ENCODE measurements at regions not wholly inside any gene's neighbourhood (a gene's known extent, or its start where the extent isn't known, plus 50 kb on each side); places are given as distances from the start of the nearest gene placed in this dataset.
"Not testable (repeated sequence)": the region's sequence is repeated elsewhere in the genome, so short reads cannot be mapped to it uniquely, and the experiment has no call there.

- no peaks in the 10 kb centered on the region for H3K4me1 Mint-ChIP-seq (ENCODE audit: low read depth)
- no peak overlapping the region for H3K4me3 Mint-ChIP-seq
- intact Hi-C loops (cut with micrococcal nuclease) = no loop called here
- no peaks in the 10 kb centered on the region for H3K36me3 Mint-ChIP-seq (ENCODE audit: low read depth)
- H3K9me3 Mint-ChIP-seq = peaks cover 7% of the 10 kb centered on the region
- H3K27ac Mint-ChIP-seq = no peak overlapping the region
- H3K27me3 Mint-ChIP-seq (ENCODE audit: insufficient read depth) = no peaks in the 10 kb centered on the region
- DNase-seq (ENCODE audit: low spot score) = no peak
These were observed 127.0 kb upstream of the MEOX2 start for GRCh38 chr7:15813448-15813847.

- H3K4me1 Mint-ChIP-seq (ENCODE audit: low read depth); DNase-seq (ENCODE audit: low spot score); intact Hi-C loops (cut with micrococcal nuclease); H3K27ac Mint-ChIP-seq; H3K36me3 Mint-ChIP-seq (ENCODE audit: low read depth); H3K4me3 Mint-ChIP-seq; H3K27me3 Mint-ChIP-seq (ENCODE audit: insufficient read depth): not testable (repeated sequence)
- peaks cover 11% of the 10 kb centered on the region for H3K9me3 Mint-ChIP-seq
These were observed 123.9 kb upstream of the MEOX2 start for GRCh38 chr7:15810383-15810782.

GRCh38 chr7:15809936-15810335 is 123.5 kb upstream of the MEOX2 start:
- H3K27me3 Mint-ChIP-seq (ENCODE audit: insufficient read depth); H3K4me3 Mint-ChIP-seq; H3K27ac Mint-ChIP-seq; H3K4me1 Mint-ChIP-seq (ENCODE audit: low read depth); intact Hi-C loops (cut with micrococcal nuclease); H3K36me3 Mint-ChIP-seq (ENCODE audit: low read depth); DNase-seq (ENCODE audit: low spot score): not testable (repeated sequence)
- peaks cover 11% of the 10 kb centered on the region for H3K9me3 Mint-ChIP-seq

- no peak overlapping the region for H3K27ac Mint-ChIP-seq
- H3K27me3 Mint-ChIP-seq (ENCODE audit: insufficient read depth) = no peaks in the 10 kb centered on the region
- H3K4me3 Mint-ChIP-seq = no peak overlapping the region
- DNase-seq (ENCODE audit: low spot score) = no peak
- no peaks in the 10 kb centered on the region for H3K4me1 Mint-ChIP-seq (ENCODE audit: low read depth)
- H3K9me3 Mint-ChIP-seq = peaks cover 11% of the 10 kb centered on the region
- intact Hi-C loops (cut with micrococcal nuclease) = no loop called here
- H3K36me3 Mint-ChIP-seq (ENCODE audit: low read depth) = no peaks in the 10 kb centered on the region
These were observed 119.4 kb upstream of the MEOX2 start for GRCh38 chr7:15805891-15806290.

GRCh38 chr7:15802425-15802824 is 115.9 kb upstream of the MEOX2 start:
- H3K9me3 Mint-ChIP-seq = peaks cover 3% of the 10 kb centered on the region
- intact Hi-C loops (cut with micrococcal nuclease) = no loop called here
- no peak overlapping the region for H3K27ac Mint-ChIP-seq
- H3K27me3 Mint-ChIP-seq (ENCODE audit: insufficient read depth) = no peaks in the 10 kb centered on the region
- H3K4me3 Mint-ChIP-seq = no peak overlapping the region
- no peaks in the 10 kb centered on the region for H3K36me3 Mint-ChIP-seq (ENCODE audit: low read depth)
- DNase-seq (ENCODE audit: low spot score) = no peak
- no peaks in the 10 kb centered on the region for H3K4me1 Mint-ChIP-seq (ENCODE audit: low read depth)

GRCh38 chr7:15801551-15801950 is 115.1 kb upstream of the MEOX2 start:
- DNase-seq (ENCODE audit: low spot score) = no peak
- H3K27ac Mint-ChIP-seq = no peak overlapping the region
- H3K9me3 Mint-ChIP-seq = peaks cover 3% of the 10 kb centered on the region
- no peaks in the 10 kb centered on the region for H3K4me1 Mint-ChIP-seq (ENCODE audit: low read depth)
- H3K27me3 Mint-ChIP-seq (ENCODE audit: insufficient read depth) = no peaks in the 10 kb centered on the region
- intact Hi-C loops (cut with micrococcal nuclease) = no loop called here
- H3K4me3 Mint-ChIP-seq = no peak overlapping the region
- no peaks in the 10 kb centered on the region for H3K36me3 Mint-ChIP-seq (ENCODE audit: low read depth)

- Mint-ChIP-seq H3K36me3 (ENCODE audit: low read depth) (no peaks in the 10 kb centered on the region), H3K27ac (no peak overlapping the region), H3K4me3 (no peak overlapping the region), H3K27me3 (ENCODE audit: insufficient read depth) (no peaks in the 10 kb centered on the region), H3K4me1 (ENCODE audit: low read depth) (no peaks in the 10 kb centered on the region), H3K9me3 (peaks cover 3% of the 10 kb centered on the region)
- intact Hi-C loops (cut with micrococcal nuclease) = no loop called here
- DNase-seq (ENCODE audit: low spot score) = no peak
These were observed 114.6 kb upstream of the MEOX2 start for GRCh38 chr7:15801041-15801440.

GRCh38 chr7:15798081-15798480 is 111.6 kb upstream of the MEOX2 start:
- no peak for DNase-seq (ENCODE audit: low spot score)
- Mint-ChIP-seq H3K4me3 (no peak overlapping the region), H3K27ac (no peak overlapping the region), H3K36me3 (ENCODE audit: low read depth) (no peaks in the 10 kb centered on the region), H3K4me1 (ENCODE audit: low read depth) (no peaks in the 10 kb centered on the region), H3K9me3 (no peaks in the 10 kb centered on the region), H3K27me3 (ENCODE audit: insufficient read depth) (no peaks in the 10 kb centered on the region)
- intact Hi-C loops (cut with micrococcal nuclease) = no loop called here

- Mint-ChIP-seq H3K27me3 (ENCODE audit: insufficient read depth) (no peaks in the 10 kb centered on the region), H3K4me1 (ENCODE audit: low read depth) (no peaks in the 10 kb centered on the region), H3K27ac (no peak overlapping the region), H3K4me3 (no peak overlapping the region), H3K36me3 (ENCODE audit: low read depth) (no peaks in the 10 kb centered on the region), H3K9me3 (no peaks in the 10 kb centered on the region)
- DNase-seq (ENCODE audit: low spot score) = no peak
- intact Hi-C loops (cut with micrococcal nuclease) = no loop called here
These were observed 108.9 kb upstream of the MEOX2 start for GRCh38 chr7:15795393-15795792.

- intact Hi-C loops (cut with micrococcal nuclease) = no loop called here
- Mint-ChIP-seq H3K4me1 (ENCODE audit: low read depth) (no peaks in the 10 kb centered on the region), H3K27ac (no peak overlapping the region), H3K27me3 (ENCODE audit: insufficient read depth) (no peaks in the 10 kb centered on the region), H3K9me3 (no peaks in the 10 kb centered on the region), H3K4me3 (no peak overlapping the region), H3K36me3 (ENCODE audit: low read depth) (no peaks in the 10 kb centered on the region)
- DNase-seq (ENCODE audit: low spot score) = no peak
These were observed 108.3 kb upstream of the MEOX2 start for GRCh38 chr7:15794801-15795200.

GRCh38 chr7:15784694-15785030 is 98.2 kb upstream of the MEOX2 start:
- Mint-ChIP-seq H3K9me3 (peaks cover 3% of the 10 kb centered on the region), H3K4me3 (no peak overlapping the region), H3K4me1 (ENCODE audit: low read depth) (no peaks in the 10 kb centered on the region), H3K36me3 (ENCODE audit: low read depth) (no peaks in the 10 kb centered on the region), H3K27me3 (ENCODE audit: insufficient read depth) (no peaks in the 10 kb centered on the region), H3K27ac (no peak overlapping the region)
- intact Hi-C loops (cut with micrococcal nuclease) = no loop called here
- no peak for DNase-seq (ENCODE audit: low spot score)

GRCh38 chr7:15783987-15784693 is 97.7 kb upstream of the MEOX2 start:
- Mint-ChIP-seq H3K9me3 (no peaks in the 10 kb centered on the region), H3K4me1 (ENCODE audit: low read depth) (no peaks in the 10 kb centered on the region), H3K27me3 (ENCODE audit: insufficient read depth) (no peaks in the 10 kb centered on the region), H3K36me3 (ENCODE audit: low read depth) (no peaks in the 10 kb centered on the region), H3K4me3 (no peak overlapping the region), H3K27ac (no peak overlapping the region)
- DNase-seq (ENCODE audit: low spot score) = no peak
- intact Hi-C loops (cut with micrococcal nuclease) = no loop called here

GRCh38 chr7:15782656-15783055 is 96.2 kb upstream of the MEOX2 start:
- Mint-ChIP-seq H3K27me3 (ENCODE audit: insufficient read depth) (no peaks in the 10 kb centered on the region), H3K27ac (no peak overlapping the region), H3K4me1 (ENCODE audit: low read depth) (no peaks in the 10 kb centered on the region), H3K4me3 (no peak overlapping the region), H3K36me3 (ENCODE audit: low read depth) (no peaks in the 10 kb centered on the region), H3K9me3 (no peaks in the 10 kb centered on the region)
- DNase-seq (ENCODE audit: low spot score) = no peak
- intact Hi-C loops (cut with micrococcal nuclease) = no loop called here

- intact Hi-C loops (cut with micrococcal nuclease) = no loop called here
- H3K27me3 Mint-ChIP-seq (ENCODE audit: insufficient read depth) = no peaks in the 10 kb centered on the region
- DNase-seq (ENCODE audit: low spot score) = no peak
- no peaks in the 10 kb centered on the region for H3K36me3 Mint-ChIP-seq (ENCODE audit: low read depth)
- no peaks in the 10 kb centered on the region for H3K9me3 Mint-ChIP-seq
- no peak overlapping the region for H3K27ac Mint-ChIP-seq
- H3K4me3 Mint-ChIP-seq = no peak overlapping the region
- H3K4me1 Mint-ChIP-seq (ENCODE audit: low read depth) = no peaks in the 10 kb centered on the region
These were observed 95.5 kb upstream of the MEOX2 start for GRCh38 chr7:15781944-15782343.
